ENCODE measurements at regions not wholly inside any gene's neighbourhood (a gene's known extent, or its start where the extent isn't known, plus 50 kb on each side); places are given as distances from the start of the nearest gene placed in this dataset.

DNA sequence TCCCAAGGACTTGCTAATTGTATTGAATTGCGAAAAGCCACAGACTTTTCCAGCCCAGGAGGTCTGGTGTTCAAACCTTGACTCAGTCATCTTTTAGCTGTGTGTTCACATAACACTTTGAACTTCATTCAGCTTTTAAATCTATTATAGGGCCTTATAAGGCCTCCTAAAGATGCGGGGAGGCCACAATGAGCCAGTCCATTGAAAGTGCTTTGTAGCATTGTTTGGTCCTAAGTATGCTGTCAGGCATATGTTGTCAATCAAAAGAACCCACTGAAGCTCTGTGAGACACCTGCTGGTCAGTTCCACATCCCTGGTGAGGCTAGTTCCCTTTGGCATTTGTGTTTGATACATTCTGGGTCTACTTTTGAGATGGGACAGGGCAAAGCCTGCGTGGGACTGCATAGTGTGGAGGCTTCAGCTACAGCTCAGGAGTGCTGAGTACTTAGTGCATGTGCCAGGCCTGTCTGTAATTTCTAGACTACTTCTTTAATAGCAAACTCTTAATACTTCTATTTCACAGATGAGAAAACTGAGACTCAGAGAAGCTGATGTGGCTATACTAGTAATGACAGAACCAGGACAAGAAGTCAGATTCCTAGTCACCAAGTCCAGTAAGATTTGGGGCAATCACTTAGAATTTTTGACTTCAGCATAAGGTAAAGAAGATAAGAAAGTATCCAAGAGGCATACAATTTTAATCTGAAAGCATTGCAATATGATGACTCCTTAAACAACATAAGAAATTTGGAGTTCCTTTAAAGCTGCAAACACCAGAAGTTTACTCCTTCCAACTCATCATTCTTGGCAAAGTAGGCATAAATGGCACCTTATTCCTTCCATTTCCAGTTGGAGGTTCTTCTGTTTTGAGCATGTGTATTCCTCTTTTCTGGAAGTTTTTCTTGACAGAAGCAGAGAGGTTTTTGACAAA lies 213.0 kb downstream of the PDCD6IP start:
- no peak overlapping the region for H2AFZ ChIP-seq (ENCODE audit: low read depth, low read length)
- no TSS peak for BruUV-seq (replicated peaks)
- DNase-seq (ENCODE audit: low read depth, low spot score) (peak; percentile 8), FAIRE-seq (no peak)
- H3K27me3 ChIP-seq (ENCODE audit: control insufficient read depth in 2 of 2, insufficient read depth in 2 of 2, low read length in 2 of 2), result no peaks in the 10 kb centered on the region
- intact Hi-C loops (cut with micrococcal nuclease), result no loop called here
- no peak overlapping the region for H3K4me3 ChIP-seq (replicated peaks in 1 of 3; ENCODE audit: insufficient read depth in 1 of 3, low read depth in 1 of 3, low read length in 3 of 3)
- dilution Hi-C loops (cut with MboI; ENCODE audit: extremely low pct_ligation_motif_present, low sequenced_read_pairs), result no loop called here
- no peaks in the 10 kb centered on the region for H3K36me3 ChIP-seq (ENCODE audit: control insufficient read depth in 2 of 2, extremely low read depth in 1 of 2, insufficient read depth in 2 of 2, low read length in 2 of 2)
- H3K79me2 ChIP-seq (ENCODE audit: control insufficient read depth, insufficient read depth, low read length), result no peaks in the 10 kb centered on the region
- peaks cover 12% of the 10 kb centered on the region for H3K4me1 ChIP-seq (ENCODE audit: control insufficient read depth, extremely low read depth, insufficient read depth, low read length)
- no peak overlapping the region for H3K27ac ChIP-seq (ENCODE audit: insufficient read depth, low read depth, low read length)
- no peaks in the 10 kb centered on the region for H4K20me1 ChIP-seq (replicated peaks; ENCODE audit: control insufficient read depth, extremely low read depth, insufficient read depth, low read length)
- peak overlapping the region; percentile 34 for H3K4me2 ChIP-seq (ENCODE audit: insufficient read depth, low read length)
- H3K9ac ChIP-seq (replicated peaks; ENCODE audit: extremely low read depth, insufficient read depth, low read length), result no peak overlapping the region
- no peaks in the 10 kb centered on the region for H3K9me3 ChIP-seq (replicated peaks; ENCODE audit: control insufficient read depth, insufficient read depth, low read length)
- ChIA-PET POLR2A (no interaction called here), CTCF (interaction anchor here (0.7 to 1.7 kb wide), 6 partner anchors 9 to 672 kb away, joined by 3 to 14 read pairs (median 4); no protein-coding TSS in a partner anchor)
- H3K9me1 ChIP-seq (replicated peaks; ENCODE audit: control insufficient read depth, extremely low read depth, insufficient read depth, low read length), result no peaks in the 10 kb centered on the region
- TF ChIP-seq FOS (IDR thresholded peaks at IDR 0.05; ENCODE audit: borderline replicate concordance, insufficient read depth, low read length) (no peak), POLR2A (IDR thresholded peaks at IDR 0.05; ENCODE audit: low read depth, low read length) (no peak), EZH2 (IDR thresholded peaks at IDR 0.05; ENCODE audit: borderline replicate concordance, low read depth, low read length, severe bottlenecking) (no peak)
- TF ChIP-seq, protein P1, sequence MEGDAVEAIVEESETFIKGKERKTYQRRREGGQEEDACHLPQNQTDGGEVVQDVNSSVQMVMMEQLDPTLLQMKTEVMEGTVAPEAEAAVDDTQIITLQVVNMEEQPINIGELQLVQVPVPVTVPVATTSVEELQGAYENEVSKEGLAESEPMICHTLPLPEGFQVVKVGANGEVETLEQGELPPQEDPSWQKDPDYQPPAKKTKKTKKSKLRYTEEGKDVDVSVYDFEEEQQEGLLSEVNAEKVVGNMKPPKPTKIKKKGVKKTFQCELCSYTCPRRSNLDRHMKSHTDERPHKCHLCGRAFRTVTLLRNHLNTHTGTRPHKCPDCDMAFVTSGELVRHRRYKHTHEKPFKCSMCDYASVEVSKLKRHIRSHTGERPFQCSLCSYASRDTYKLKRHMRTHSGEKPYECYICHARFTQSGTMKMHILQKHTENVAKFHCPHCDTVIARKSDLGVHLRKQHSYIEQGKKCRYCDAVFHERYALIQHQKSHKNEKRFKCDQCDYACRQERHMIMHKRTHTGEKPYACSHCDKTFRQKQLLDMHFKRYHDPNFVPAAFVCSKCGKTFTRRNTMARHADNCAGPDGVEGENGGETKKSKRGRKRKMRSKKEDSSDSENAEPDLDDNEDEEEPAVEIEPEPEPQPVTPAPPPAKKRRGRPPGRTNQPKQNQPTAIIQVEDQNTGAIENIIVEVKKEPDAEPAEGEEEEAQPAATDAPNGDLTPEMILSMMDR (IDR thresholded peaks at IDR 0.05; ENCODE audit: extremely low read depth in 1 of 2, insufficient read depth in 1 of 2, low read depth in 1 of 2, low read length in 2 of 2), result peak in 1 of 2 donors; percentile 4

- Histone ChIP-seq H3K4me2 (ENCODE audit: insufficient read depth, low read length) (peak overlapping the region; percentile 34), H2AFZ (ENCODE audit: low read depth, low read length) (peak overlapping the region; percentile 45), H3K79me2 (ENCODE audit: control insufficient read depth, insufficient read depth, low read length) (no peaks in the 10 kb centered on the region), H3K9ac (replicated peaks; ENCODE audit: extremely low read depth, insufficient read depth, low read length) (no peak overlapping the region), H3K9me3 (replicated peaks; ENCODE audit: control insufficient read depth, insufficient read depth, low read length) (no peaks in the 10 kb centered on the region), H3K4me3 (replicated peaks in 1 of 3; ENCODE audit: insufficient read depth in 1 of 3, low read depth in 1 of 3, low read length in 3 of 3) (no peak overlapping the region), H3K27me3 (ENCODE audit: control insufficient read depth in 2 of 2, insufficient read depth in 2 of 2, low read length in 2 of 2) (no peaks in the 10 kb centered on the region), H4K20me1 (replicated peaks; ENCODE audit: control insufficient read depth, extremely low read depth, insufficient read depth, low read length) (no peaks in the 10 kb centered on the region), H3K4me1 (ENCODE audit: control insufficient read depth, extremely low read depth, insufficient read depth, low read length) (peaks cover 12% of the 10 kb centered on the region), H3K27ac (ENCODE audit: insufficient read depth, low read depth, low read length) (no peak overlapping the region), H3K36me3 (ENCODE audit: control insufficient read depth in 2 of 2, extremely low read depth in 1 of 2, insufficient read depth in 2 of 2, low read length in 2 of 2) (no peaks in the 10 kb centered on the region), H3K9me1 (replicated peaks; ENCODE audit: control insufficient read depth, extremely low read depth, insufficient read depth, low read length) (no peaks in the 10 kb centered on the region)
- dilution Hi-C loops (cut with MboI; ENCODE audit: extremely low pct_ligation_motif_present, low sequenced_read_pairs), result no loop called here
- ChIA-PET POLR2A (no interaction called here), CTCF (interaction anchor here (0.7 to 1.7 kb wide), 6 partner anchors 10 to 672 kb away, joined by 3 to 14 read pairs (median 4); no protein-coding TSS in a partner anchor)
- DNase-seq (ENCODE audit: low read depth, low spot score) (peak; percentile 74), FAIRE-seq (peak; percentile 97)
- intact Hi-C loops (cut with micrococcal nuclease), result no loop called here
- BruUV-seq (replicated peaks), result no TSS peak
- TF ChIP-seq GATA2 (IDR thresholded peaks at IDR 0.05; ENCODE audit: insufficient read depth, insufficient read length, low read depth, low read length), result peak; percentile 62
- no peak for TF ChIP-seq EZH2 (IDR thresholded peaks at IDR 0.05; ENCODE audit: borderline replicate concordance, low read depth, low read length, severe bottlenecking)
- TF ChIP-seq POLR2A (IDR thresholded peaks at IDR 0.05; ENCODE audit: low read depth, low read length), result no peak
- no peak for TF ChIP-seq MAX (IDR thresholded peaks at IDR 0.05; ENCODE audit: insufficient read depth, insufficient read length)
- no peak for TF ChIP-seq MYC (IDR thresholded peaks at IDR 0.05; ENCODE audit: low read depth, low read length)
- TF ChIP-seq POLR2AphosphoS5 (IDR thresholded peaks at IDR 0.05; ENCODE audit: insufficient read depth, low read depth, low read length), result peak; percentile 43
- TF ChIP-seq, protein P1 (IDR thresholded peaks at IDR 0.05; ENCODE audit: extremely low read depth in 1 of 2, insufficient read depth in 1 of 2, low read depth in 1 of 2, low read length in 2 of 2), result no peak
- peak; percentile 98 for TF ChIP-seq FOS (IDR thresholded peaks at IDR 0.05; ENCODE audit: borderline replicate concordance, insufficient read depth, low read length)
- TF ChIP-seq JUN (IDR thresholded peaks at IDR 0.05; ENCODE audit: borderline replicate concordance, insufficient read depth, insufficient read length, low read depth), result peak; percentile 74
Measured at GRCh38 chr3:34012102-34012461, 213.7 kb downstream of the PDCD6IP start.

All from endothelial cell of umbilical vein (primary cell).